Activated CD4-positive, alpha-beta T cell treated with anti-CD3 and anti-CD28 coated beads, Interleukin-10, Interleukin-2, amounts not matched to agents 100 ng/mL and 50 ng/mL, durations not matched to agents 16 hours and 8 hours (primary cell): ENCODE measurements at regions not wholly inside any gene's neighbourhood (a gene's known extent, or its start where the extent isn't known, plus 50 kb on each side); places are given as distances from the start of the nearest gene placed in this dataset.

Experiments
- DNase-seq: peaks from one replicate; pipeline ENCODE4 v3.0.0-alpha.2; 2020

DNA sequence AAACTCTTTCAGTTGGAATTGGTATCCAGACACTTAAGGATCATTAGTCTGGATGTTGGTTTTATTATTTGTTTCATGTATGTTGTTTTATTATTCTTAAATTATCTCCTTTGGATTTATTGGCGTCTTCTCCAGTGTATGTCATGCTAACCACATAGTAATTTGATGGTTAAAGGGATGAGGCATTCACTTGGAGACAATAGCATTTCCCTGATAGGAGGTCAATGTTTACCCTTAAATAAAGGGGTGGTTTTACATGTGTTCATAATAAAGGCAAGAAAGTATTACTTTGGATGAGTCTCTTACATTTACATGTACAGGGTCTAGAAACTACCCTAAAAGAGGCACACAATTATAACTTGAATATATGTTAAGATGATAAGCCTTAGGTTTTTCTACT is 51.2 kb upstream of the RNF144B start:
- DNase-seq: no peak

DNA sequence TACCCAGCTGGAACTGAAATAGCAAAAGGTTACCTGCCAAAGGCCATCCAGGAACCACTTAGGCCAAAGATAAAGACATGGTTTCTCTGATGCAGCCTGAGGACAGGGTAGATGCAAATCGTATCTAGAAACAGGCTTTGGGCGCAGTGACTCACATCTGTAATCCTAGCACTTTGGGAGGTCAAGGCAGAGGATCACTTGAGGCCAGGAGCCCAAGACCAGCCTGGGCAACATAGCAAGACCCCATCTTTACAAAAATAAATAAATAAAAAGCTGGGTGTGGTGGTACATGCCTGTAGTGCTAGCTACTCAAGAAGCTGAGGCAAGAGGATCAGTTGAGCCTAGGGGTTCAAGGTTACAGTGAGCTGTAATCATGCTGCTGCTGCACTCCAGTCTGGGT is 52.9 kb upstream of the RNF144B start:
- DNase-seq: no peak

DNA sequence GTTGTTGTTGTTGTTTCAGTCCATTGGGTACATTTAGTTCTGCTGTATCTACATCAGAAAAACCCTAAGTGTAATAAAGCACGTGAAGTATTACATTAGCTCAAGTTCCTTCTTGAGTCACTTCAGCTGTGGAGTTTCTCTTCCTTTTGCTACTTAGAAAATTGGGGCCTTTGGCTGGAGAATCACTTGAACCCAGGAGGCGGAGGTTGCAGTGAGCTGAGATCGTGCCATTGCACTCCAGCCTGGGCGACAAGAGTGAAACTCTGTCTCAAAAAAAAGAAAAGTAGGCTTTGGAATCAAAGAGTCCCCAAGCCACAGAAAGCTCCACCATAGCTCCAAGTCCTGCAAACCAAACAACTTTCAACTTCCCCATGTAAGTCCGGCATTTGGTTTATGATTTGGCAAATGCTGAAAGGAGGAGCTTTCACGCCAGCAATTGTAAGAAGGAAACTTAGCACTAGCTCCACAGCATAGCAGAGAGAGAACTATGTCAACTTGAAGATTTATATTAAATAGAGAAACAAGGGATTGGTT is 56.5 kb upstream of the RNF144B start:
- DNase-seq: no peak

DNA sequence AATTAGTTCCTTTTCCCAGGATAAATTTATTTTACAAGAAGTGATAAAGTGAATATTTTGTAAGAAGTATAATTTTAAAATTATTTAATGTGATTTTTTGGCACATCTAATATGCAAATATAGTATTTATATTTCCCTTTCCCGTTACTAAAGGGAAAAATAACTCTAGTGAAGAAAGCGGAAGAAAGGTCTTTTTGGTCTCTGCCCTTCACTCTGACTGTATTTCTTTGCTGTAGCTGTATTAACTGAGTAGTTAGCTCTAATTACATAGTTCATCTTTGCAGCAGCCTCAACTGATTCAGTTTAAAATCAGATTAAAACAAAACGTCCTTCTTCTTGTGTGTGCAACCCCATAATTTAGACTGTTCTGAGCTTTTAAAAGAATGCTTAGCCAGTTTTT is 57.4 kb upstream of the RNF144B start:
- no peak for DNase-seq

- peak; percentile 6 for DNase-seq
Observed at GRCh38 chr6:18328540-18328939, 58.6 kb upstream of the RNF144B start.

GRCh38 chr6:18328070-18328469 is 59.1 kb upstream of the RNF144B start:
- no peak for DNase-seq

DNA sequence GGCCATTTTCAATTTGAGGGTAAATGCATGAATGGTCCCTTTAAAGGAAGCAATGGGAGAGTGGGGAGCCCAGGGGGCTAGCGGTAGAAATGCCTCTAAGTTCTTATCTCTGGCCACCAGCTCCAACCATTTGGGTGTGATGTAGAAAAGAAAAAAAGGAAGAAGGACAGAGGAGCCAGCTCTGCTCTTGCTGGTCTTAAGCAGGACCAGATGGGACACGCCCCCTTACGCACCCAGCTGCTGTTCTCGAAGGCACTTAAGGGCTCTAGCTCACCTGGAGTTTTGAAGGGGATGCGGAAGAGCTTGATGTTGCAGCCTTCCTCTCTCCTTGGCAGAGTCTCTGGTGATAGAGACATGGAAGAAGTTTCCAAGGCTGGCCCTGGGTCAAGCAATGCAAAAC is 59.5 kb upstream of the RNF144B start:
- no peak for DNase-seq

DNA sequence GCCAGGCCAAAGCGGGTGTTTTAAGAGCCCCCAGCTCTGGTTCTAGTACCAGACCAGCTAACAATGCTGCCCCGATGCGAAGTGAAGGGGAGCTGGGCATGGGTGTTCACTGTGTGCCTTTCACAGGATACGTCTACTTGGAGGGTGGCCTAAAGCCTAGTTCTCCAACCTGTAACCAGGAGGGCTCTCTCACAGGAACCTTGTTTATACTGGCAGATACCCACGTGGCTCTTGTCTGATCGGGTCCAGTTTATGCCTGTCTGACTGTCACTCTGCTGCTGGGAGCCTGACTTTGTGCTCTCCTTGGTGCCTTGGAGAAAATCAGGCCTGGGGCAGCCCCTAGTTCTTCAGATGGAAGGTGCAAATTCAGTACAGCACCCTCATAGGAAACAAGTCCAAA is 60.2 kb upstream of the RNF144B start:
- no peak for DNase-seq

DNA sequence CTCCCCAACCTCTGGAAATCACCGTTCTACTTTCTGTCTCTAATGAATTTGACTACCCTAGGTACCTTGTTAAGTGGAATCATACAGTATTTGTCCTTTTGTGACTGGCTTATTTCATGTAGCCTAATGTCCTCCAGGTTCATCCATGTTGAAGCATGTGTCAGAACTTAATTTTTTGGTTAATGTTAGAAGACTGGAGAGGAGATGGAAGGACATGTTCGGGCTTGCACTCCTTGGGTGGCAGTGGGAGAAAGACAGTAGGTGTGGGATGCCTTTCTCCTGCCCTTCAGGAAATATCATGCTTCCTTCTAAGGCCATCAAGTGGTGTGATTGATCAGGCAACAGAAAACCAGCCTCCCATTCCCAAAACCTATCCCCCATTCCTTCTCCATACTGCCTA is 61.1 kb upstream of the RNF144B start:
- DNase-seq: no peak

- DNase-seq: no peak
Observed at GRCh38 chr6:18324706-18325042, 60.3 kb upstream of the DEK start.

DNA sequence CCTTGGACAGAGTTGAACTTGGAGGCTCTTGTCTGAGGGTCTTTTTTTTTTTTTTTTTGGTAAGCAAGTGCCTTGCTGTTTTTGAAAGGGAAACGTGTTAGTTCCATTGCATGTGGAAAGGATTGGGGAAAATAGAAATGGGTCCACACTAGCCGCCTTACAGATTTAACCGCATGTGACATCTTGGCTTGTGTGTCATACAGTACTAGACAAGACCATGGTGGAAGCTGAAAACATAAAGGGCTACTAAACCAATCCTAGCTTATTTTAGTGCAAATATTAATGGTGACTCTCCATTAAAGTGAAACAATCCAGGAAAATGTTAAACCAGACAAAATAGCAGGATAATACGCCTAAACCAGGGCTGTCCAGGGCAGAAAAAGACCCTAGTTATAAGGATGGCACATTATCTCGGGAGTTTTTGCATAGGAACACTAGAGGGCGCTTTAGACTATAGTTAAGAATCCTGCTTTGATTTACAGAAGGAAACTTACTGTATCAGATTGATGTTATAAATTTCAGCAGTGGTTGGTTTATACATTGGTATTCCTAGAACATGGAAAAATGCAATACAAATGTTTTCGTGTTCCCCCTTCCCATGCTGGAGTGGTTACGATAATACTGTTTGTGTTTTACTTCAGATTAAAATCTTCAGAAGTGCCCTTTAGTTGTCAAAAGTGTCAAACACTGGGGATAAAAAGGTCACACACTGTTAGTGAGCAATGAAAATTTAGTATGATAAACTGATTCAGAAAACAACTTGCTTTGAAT is 59.8 kb upstream of the DEK start:
- peak; percentile 51 for DNase-seq

DNA sequence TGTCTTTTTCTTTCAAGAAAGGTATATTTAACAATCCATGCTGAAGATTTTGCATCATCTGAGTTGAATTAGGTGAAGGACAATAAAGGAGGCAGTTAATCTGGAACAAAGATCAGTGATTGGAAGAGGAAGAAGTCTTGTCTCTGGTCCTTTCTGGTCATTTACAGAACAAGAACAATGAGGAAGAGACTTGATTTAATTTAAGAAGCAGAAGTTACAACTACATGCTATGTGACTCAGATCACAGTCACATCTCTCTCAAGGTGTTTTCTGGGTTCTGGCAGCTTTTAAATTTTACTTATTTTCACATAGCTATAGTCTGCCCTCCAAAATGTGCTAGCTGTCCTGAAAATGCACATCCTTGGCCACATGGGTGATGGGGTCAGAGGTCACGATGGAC is 53.5 kb upstream of the DEK start:
- DNase-seq: no peak

GRCh38 chr6:18314317-18314997 is 50.1 kb upstream of the DEK start:
- DNase-seq: no peak
